SK-N-MC (cell line): ENCODE measurements at regions not wholly inside any gene's neighbourhood (a gene's known extent, or its start where the extent isn't known, plus 50 kb on each side); places are given as distances from the start of the nearest gene placed in this dataset.

Source experiments
- DNase-seq: peaks from one replicate; pipeline ENCODE4 v3.0.0-alpha.2; 2011; ENCODE audit warnings: low read depth, low spot score
- H3K27ac ChIP-seq: fragments of 200-600 bp; sonication (generic); 2 replicates; pipeline ENCODE4 v1.5.1; 2016; ENCODE audit warnings: mixed run types
- H3K36me3 ChIP-seq: fragments of 200-600 bp; sonication (generic); 2 replicates; pipeline ENCODE4 v1.6.1; 2017; ENCODE audit warnings: antibody characterized with exemption, low read length, mixed read lengths; ENCODE audit not compliant: insufficient read depth
- H3K4me3 ChIP-seq: fragments of 200-600 bp; sonication (generic); 2 replicates; pipeline ENCODE4 v1.5.1; 2016
- H3K9ac ChIP-seq: fragments of 200-600 bp; sonication (generic); 2 replicates; pipeline ENCODE4 v1.8.0; 2017; ENCODE audit warnings: mixed run types, mixed read lengths; ENCODE audit not compliant: insufficient read length
- H3K9me3 ChIP-seq: fragments of 200-600 bp; sonication (generic); 2 replicates; pipeline ENCODE4 v1.6.1; 2017; ENCODE audit warnings: low read depth, mild to moderate bottlenecking, antibody characterized with exemption, low read length, moderate library complexity, mixed read lengths
- EZH2 ChIP-seq: fragments of 200-600 bp; sonication (generic); IDR thresholded peaks from one replicate; pipeline ENCODE4 v1.6.1; 2017; ENCODE audit warnings: antibody characterized with exemption
- FOXP2 ChIP-seq: optimal IDR thresholded peaks from 2 replicates; pipeline ENCODE3; 2011; ENCODE audit warnings: mild to moderate bottlenecking, moderate library complexity; ENCODE audit not compliant: insufficient read depth; ENCODE audit errors: extremely low read length, control extremely low read depth
- POLR2AphosphoS5 ChIP-seq: IDR thresholded peaks from 2 replicates; pipeline ENCODE4 v1.6.1; 2012; ENCODE audit warnings: mild to moderate bottlenecking, low read depth, low read length, borderline replicate concordance

DNA sequence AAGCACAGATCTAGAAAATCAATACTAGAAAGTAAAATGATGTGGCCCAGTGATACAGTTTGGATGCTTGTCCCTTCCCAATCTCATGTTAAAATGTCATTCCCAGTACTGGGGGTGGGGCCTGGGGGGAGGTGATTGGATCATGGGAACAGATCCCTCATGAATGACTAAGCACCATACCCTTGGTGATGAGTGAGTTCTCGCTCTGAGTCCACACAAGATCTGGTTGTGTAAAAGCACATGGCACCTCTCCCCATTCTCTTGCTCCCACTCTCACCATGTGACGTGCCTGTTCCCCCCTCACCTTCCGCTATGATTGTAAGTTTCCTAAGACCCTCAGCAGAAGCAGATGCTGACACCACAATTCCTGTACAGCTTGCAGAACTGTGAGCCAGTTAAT, 234.2 kb upstream of the CDH6 start:
- H3K4me3 ChIP-seq = no peak overlapping the region
- no peaks in the 10 kb centered on the region for H3K9me3 ChIP-seq
- H3K9ac ChIP-seq = no peak overlapping the region
- no peaks in the 10 kb centered on the region for H3K36me3 ChIP-seq
- no peak for TF ChIP-seq FOXP2
- TF ChIP-seq EZH2 = no peak
- no peak for TF ChIP-seq POLR2AphosphoS5
- H3K27ac ChIP-seq = no peak overlapping the region
- no peak for DNase-seq

DNA sequence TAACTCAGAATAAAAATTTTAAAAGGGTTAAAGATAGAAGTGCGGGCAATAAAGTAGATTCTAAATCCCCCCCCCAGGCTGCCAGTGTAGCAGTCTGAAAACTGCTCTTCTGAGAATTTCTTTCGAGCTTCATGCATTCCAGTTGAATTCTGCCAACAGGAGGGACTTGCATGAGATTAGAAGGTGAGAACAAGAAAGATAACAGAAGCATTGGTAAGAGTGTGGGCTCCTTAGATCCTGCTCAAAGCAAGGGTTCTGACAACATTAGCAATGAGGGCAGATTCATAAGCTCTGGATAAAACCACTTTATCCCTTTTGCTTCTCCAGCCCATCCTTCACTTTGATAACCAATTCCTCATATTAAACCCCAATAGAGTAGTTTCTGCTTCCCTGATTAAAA, 235.9 kb upstream of the CDH6 start:
- Histone ChIP-seq H3K9ac (no peak overlapping the region), H3K4me3 (no peak overlapping the region), H3K36me3 (no peaks in the 10 kb centered on the region), H3K9me3 (no peaks in the 10 kb centered on the region), H3K27ac (no peak overlapping the region)
- TF ChIP-seq FOXP2 (no peak), EZH2 (no peak), POLR2AphosphoS5 (no peak)
- no peak for DNase-seq

DNA sequence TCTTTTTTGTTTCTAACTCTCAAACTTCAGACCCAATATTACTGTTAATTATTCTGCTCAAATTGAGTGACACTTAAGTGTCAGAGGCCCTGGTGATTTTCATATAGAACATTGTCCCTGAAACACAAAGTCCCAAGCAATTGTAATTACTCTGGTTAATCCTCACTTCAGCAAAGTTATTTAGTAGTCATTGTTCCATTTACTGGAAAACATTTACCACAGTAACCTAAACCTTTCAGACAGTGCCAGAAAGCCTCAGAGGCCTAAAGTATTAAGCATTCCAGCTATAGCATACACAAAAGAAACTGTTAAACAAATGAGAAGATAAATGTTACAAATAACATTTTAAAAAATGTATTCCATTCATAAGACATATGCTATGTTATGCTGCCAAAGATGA, 237.2 kb upstream of the CDH6 start:
- Histone ChIP-seq H3K9me3 (no peaks in the 10 kb centered on the region), H3K27ac (no peak overlapping the region), H3K9ac (no peak overlapping the region), H3K36me3 (no peaks in the 10 kb centered on the region), H3K4me3 (no peak overlapping the region)
- no peak for DNase-seq
- no peak for TF ChIP-seq EZH2
- TF ChIP-seq POLR2AphosphoS5 = no peak
- TF ChIP-seq FOXP2 = no peak

DNA sequence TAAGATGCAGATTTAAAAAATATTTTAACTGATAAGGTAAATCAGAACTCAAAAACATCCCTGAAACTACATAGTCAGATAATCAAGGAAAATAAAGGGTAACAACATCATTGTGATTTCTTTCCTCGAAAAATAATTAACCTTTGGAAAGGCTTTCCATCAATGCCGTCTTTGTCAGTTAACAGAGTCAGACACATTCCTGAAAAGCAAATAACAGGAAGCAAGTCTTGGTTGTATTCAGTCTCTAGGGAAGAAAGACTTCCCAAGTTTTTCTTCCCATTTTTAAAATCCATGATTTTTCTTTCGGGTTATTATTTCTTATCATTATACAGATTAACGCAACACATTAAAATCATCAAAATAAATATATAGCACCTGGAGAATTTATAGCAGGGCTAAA, 256.4 kb upstream of the CDH6 start:
- no peak overlapping the region for H3K27ac ChIP-seq
- no peaks in the 10 kb centered on the region for H3K36me3 ChIP-seq
- TF ChIP-seq EZH2 (no peak), POLR2AphosphoS5 (no peak), FOXP2 (no peak)
- no peak for DNase-seq
- no peaks in the 10 kb centered on the region for H3K9me3 ChIP-seq
- no peak overlapping the region for H3K4me3 ChIP-seq
- no peak overlapping the region for H3K9ac ChIP-seq

DNA sequence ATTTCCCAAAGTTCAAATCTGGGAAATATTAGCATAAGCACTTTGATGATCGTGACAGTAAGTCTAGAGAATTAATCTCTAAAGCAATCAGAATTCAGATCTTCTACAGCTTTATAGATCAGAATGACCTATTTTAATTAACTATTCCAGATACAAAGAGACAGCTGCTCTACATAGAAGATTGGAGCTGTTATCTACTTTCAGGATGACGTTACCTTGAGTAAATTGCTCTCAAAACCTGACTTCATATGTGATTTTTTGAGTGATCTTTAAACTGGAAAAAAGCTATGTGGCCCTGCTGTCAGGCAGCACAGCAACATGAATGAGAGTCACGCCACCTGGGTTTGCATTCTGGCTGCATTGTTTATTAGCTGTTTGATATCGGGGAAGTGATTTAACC, 259.9 kb upstream of the CDH6 start:
- H3K9me3 ChIP-seq = no peaks in the 10 kb centered on the region
- H3K9ac ChIP-seq = no peak overlapping the region
- no peaks in the 10 kb centered on the region for H3K36me3 ChIP-seq
- DNase-seq = no peak
- TF ChIP-seq EZH2 = no peak
- no peak for TF ChIP-seq FOXP2
- TF ChIP-seq POLR2AphosphoS5 = no peak
- no peak overlapping the region for H3K4me3 ChIP-seq
- no peak overlapping the region for H3K27ac ChIP-seq

DNA sequence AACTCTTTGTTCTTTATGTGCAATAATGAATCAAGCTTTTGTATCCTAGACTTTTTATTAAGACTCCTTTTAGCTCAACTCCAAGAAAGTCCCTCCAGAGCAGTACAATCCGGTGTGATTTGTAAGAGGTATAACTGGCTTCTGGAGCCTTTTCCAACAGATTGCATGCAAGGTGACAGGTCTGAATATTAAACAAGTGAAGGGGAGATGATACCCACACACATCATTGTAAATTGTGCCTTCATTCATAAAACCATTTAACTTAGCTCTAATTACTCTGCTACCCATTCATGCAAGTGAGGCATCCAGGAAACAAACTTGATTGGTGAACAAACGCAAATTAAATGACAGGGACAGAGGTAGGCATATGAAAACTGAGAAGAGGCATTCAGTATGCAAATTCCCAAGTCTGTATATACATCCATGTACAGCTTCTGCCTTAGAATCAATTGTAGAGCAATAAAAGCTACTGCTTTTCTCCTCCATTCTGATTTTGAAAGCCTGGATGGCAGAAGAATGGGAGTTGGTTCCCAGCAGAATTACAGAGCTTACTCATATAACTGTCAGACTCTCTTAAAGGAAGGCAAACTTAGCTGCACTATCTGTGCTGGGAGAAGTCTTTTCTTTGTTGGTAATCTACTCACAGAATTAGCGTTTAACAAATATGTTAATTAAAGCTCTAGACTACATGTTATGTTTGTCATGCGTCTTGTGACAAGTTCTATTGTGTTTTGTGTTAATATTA, 261.0 kb upstream of the CDH6 start:
- no peaks in the 10 kb centered on the region for H3K9me3 ChIP-seq
- no peak overlapping the region for H3K4me3 ChIP-seq
- no peak for DNase-seq
- no peak overlapping the region for H3K27ac ChIP-seq
- TF ChIP-seq POLR2AphosphoS5 (no peak), EZH2 (no peak), FOXP2 (no peak)
- H3K9ac ChIP-seq = no peak overlapping the region
- H3K36me3 ChIP-seq = no peaks in the 10 kb centered on the region

DNA sequence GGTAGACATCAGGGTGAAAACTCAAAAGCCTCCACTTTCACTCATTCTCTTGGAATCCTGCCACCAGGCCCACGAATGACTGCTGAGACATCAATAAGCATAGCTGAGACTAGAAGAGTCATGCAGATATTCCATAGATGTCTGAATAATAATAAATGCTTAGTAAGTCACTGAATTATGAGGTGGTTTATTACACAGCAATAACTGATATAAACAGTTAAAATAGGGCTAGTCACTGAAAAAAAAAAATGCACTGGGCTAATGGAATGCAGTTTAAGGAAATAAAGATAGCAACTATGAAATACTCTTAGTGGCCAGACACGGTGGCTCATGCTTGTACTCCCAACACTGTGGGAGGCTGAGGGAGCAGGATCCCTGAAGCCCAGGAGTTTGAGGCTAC, 262.8 kb upstream of the CDH6 start:
- no peaks in the 10 kb centered on the region for H3K36me3 ChIP-seq
- DNase-seq = no peak
- no peak overlapping the region for H3K4me3 ChIP-seq
- TF ChIP-seq FOXP2 = no peak
- TF ChIP-seq POLR2AphosphoS5 = no peak
- TF ChIP-seq EZH2 = no peak
- H3K27ac ChIP-seq = no peak overlapping the region
- H3K9ac ChIP-seq = no peak overlapping the region
- no peaks in the 10 kb centered on the region for H3K9me3 ChIP-seq

DNA sequence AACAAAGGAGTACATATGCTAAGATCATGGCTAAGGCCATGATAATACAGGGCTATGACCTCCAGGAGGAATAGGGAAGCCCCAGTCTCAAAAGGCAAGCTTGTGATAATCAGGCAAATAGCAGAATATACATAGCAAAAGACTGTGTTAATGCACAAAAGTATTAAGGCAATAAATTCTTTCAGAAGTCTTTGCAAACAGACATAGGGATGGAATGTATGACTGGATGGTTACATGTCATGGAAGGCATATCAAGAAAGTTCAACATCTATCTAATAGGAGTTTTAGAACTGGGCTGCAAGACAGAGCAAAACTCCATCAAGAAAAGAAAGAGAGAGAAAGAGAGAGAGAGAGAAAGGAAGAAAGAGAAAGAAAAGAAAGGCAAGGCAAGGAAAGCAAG, 264.5 kb upstream of the CDH6 start:
- TF ChIP-seq FOXP2 = no peak
- no peak for TF ChIP-seq EZH2
- no peak for TF ChIP-seq POLR2AphosphoS5
- no peaks in the 10 kb centered on the region for H3K9me3 ChIP-seq
- no peak overlapping the region for H3K27ac ChIP-seq
- no peak for DNase-seq
- no peak overlapping the region for H3K9ac ChIP-seq
- H3K36me3 ChIP-seq = no peaks in the 10 kb centered on the region
- H3K4me3 ChIP-seq = no peak overlapping the region

DNA sequence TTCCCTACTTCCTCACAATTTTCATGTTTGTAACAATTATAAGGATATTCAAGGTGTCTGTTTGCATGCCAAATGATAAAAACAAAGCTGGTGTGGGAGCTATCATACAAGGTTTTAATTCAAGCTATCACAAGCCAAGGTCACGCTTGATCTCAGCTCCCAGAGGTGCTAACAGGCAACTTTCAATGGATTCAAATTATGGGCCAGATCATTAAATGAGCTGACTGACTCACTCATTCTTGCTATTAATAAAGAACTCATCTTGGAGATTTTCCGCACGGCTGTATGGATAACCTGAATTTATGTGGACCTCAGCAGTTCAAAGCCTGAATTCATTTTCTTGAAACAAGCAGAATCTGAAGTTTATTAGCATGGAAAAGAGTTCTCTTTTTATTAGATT, 267.3 kb upstream of the CDH6 start:
- Histone ChIP-seq H3K9me3 (no peaks in the 10 kb centered on the region), H3K36me3 (no peaks in the 10 kb centered on the region), H3K27ac (no peak overlapping the region), H3K9ac (no peak overlapping the region), H3K4me3 (no peak overlapping the region)
- no peak for DNase-seq
- no peak for TF ChIP-seq POLR2AphosphoS5
- TF ChIP-seq EZH2 = no peak
- TF ChIP-seq FOXP2 = no peak
